CD4-positive, alpha-beta T cell treated with Interleukin-21 for 1 hour (primary cell): ENCODE measurements at regions not wholly inside any gene's neighbourhood (a gene's known extent, or its start where the extent isn't known, plus 50 kb on each side); places are given as distances from the start of the nearest gene placed in this dataset.

Source experiments
- DNase-seq: peaks from one replicate; pipeline ENCODE4 v3.0.0-alpha.2; 2020

- no peak for DNase-seq
Measured at GRCh38 chr3:59116233-59116537, 66.4 kb upstream of the CFAP20DC start.

GRCh38 chr3:59115364-59116232, 65.8 kb upstream of the CFAP20DC start:
- no peak for DNase-seq

GRCh38 chr3:59107856-59108815, 58.3 kb upstream of the CFAP20DC start:
- DNase-seq: no peak

- no peak for DNase-seq
Measured at GRCh38 chr3:59106085-59106648, 56.3 kb upstream of the CFAP20DC start.

GRCh38 chr3:59103552-59103951, 53.7 kb upstream of the CFAP20DC start:
- DNase-seq: no peak

- no peak for DNase-seq
Measured at GRCh38 chr3:59101231-59101736, 51.5 kb upstream of the CFAP20DC start.
